HG03575 (cell line): ENCODE measurements at regions not wholly inside any gene's neighbourhood (a gene's known extent, or its start where the extent isn't known, plus 50 kb on each side); places are given as distances from the start of the nearest gene placed in this dataset.
"Not testable (repeated sequence)": the region's sequence is repeated elsewhere in the genome, so short reads cannot be mapped to it uniquely, and the experiment has no call there.

Experiments used
- ATAC-seq: cut with Tn5 transposase; IDR thresholded peaks from one replicate; pipeline ENCODE4 v1.9.1; 2021; ENCODE audit not compliant: unreplicated experiment, insufficient number of reproducible peaks, low FRiP score; ENCODE audit errors: extremely low read depth

- no peak for ATAC-seq
These were observed 322.7 kb upstream of the DUSP10 start for GRCh38 chr1:222064388-222065211.

- ATAC-seq = no peak
These were observed 320.8 kb upstream of the DUSP10 start for GRCh38 chr1:222062640-222063039.

GRCh38 chr1:222061711-222062359 is 319.9 kb upstream of the DUSP10 start:
- ATAC-seq = no peak

GRCh38 chr1:222060210-222060916 is 318.5 kb upstream of the DUSP10 start:
- no peak for ATAC-seq

- ATAC-seq = no peak
These were observed 316.4 kb upstream of the DUSP10 start for GRCh38 chr1:222058249-222058648.

- ATAC-seq = no peak
These were observed 315.3 kb upstream of the DUSP10 start for GRCh38 chr1:222057162-222057561.

GRCh38 chr1:222054416-222054815 is 312.5 kb upstream of the DUSP10 start:
- ATAC-seq = no peak

- no peak for ATAC-seq
These were observed 312.0 kb upstream of the DUSP10 start for GRCh38 chr1:222053790-222054294.

GRCh38 chr1:222051311-222051710 is 309.4 kb upstream of the DUSP10 start:
- ATAC-seq = not testable (repeated sequence)

- ATAC-seq = not testable (repeated sequence)
These were observed 307.8 kb upstream of the DUSP10 start for GRCh38 chr1:222049661-222050060.

- no peak for ATAC-seq
These were observed 307.3 kb upstream of the DUSP10 start for GRCh38 chr1:222049176-222049575.

GRCh38 chr1:222048094-222048595 is 306.3 kb upstream of the DUSP10 start:
- peak; percentile 81 for ATAC-seq

GRCh38 chr1:222047366-222047765 is 305.5 kb upstream of the DUSP10 start:
- ATAC-seq = no peak

- ATAC-seq = no peak
These were observed 304.9 kb upstream of the DUSP10 start for GRCh38 chr1:222046684-222047263.

GRCh38 chr1:222045786-222046185 is 303.9 kb upstream of the DUSP10 start:
- no peak for ATAC-seq

GRCh38 chr1:222045236-222045635 is 303.3 kb upstream of the DUSP10 start:
- no peak for ATAC-seq

- ATAC-seq = no peak
These were observed 301.8 kb upstream of the DUSP10 start for GRCh38 chr1:222043444-222044292.

GRCh38 chr1:222042120-222042519 is 300.2 kb upstream of the DUSP10 start:
- no peak for ATAC-seq
